OCI-LY3 (cell line): ENCODE measurements at regions not wholly inside any gene's neighbourhood (a gene's known extent, or its start where the extent isn't known, plus 50 kb on each side); places are given as distances from the start of the nearest gene placed in this dataset.

ENCODE experiments used
- H2AFZ ChIP-seq: fragments of 200-600, 300-600 bp; shearing (Covaris generic); 2 replicates; pipeline ENCODE4 v1.6.0; 2014; ENCODE audit warnings: antibody characterized with exemption, low read depth, low read length
- H3K27ac ChIP-seq: fragments of 200-600, 300-600 bp; sonication (generic); 2 replicates; pipeline ENCODE4 v1.5.1; 2014; ENCODE audit warnings: mild to moderate bottlenecking, low read length, moderate library complexity, mixed read lengths
- H3K27me3 ChIP-seq: fragments of 200-600, 300-600 bp; sonication (generic); 2 replicates; pipeline ENCODE4 v1.6.1; 2014; ENCODE audit warnings: low read depth, low read length, mixed read lengths
- H3K36me3 ChIP-seq: fragments of 200-600, 300-600 bp; sonication (generic); replicated peaks from 2 replicates; pipeline ENCODE3; 2014; ENCODE audit warnings: low read depth, low read length, mixed read lengths
- H3K4me1 ChIP-seq: fragments of 300-600, 200-600 bp; sonication (generic); 2 replicates; pipeline ENCODE4 v1.6.1; 2014; ENCODE audit warnings: low read length, mixed read lengths
- H3K4me2 ChIP-seq: fragments of 200-600, 300-600 bp; sonication (generic); 2 replicates; pipeline ENCODE4 v1.6.1; 2014; ENCODE audit warnings: low read length, mixed read lengths
- H3K4me3 ChIP-seq: fragments of 300-600, 200-600 bp; sonication (generic); 2 replicates; pipeline ENCODE4 v1.5.1; 2014; ENCODE audit warnings: antibody characterized with exemption, mild to moderate bottlenecking, low read length, moderate library complexity
- H3K79me2 ChIP-seq: fragments of 300-600, 200-600 bp; shearing (Covaris generic); 2 replicates; pipeline ENCODE4 v1.6.1; 2014; ENCODE audit warnings: mild to moderate bottlenecking, low read length, mixed read lengths
- H3K9ac ChIP-seq: fragments of 300-600, 200-600 bp; shearing (Covaris generic); 2 replicates; pipeline ENCODE4 v1.6.0; 2014; ENCODE audit warnings: mild to moderate bottlenecking, low read length, moderate library complexity
- H3K9me3 ChIP-seq: fragments of 200-600, 300-600 bp; shearing (Covaris generic); 2 replicates; pipeline ENCODE4 v1.6.1; 2014; ENCODE audit warnings: low read length, mixed read lengths; ENCODE audit not compliant: insufficient read depth
- H4K20me1 ChIP-seq: fragments of 200-600, 300-600 bp; sonication (generic); 2 replicates; pipeline ENCODE4 v1.6.1; 2016; ENCODE audit warnings: low read length, mixed read lengths; ENCODE audit not compliant: insufficient read depth
- CTCF ChIP-seq: fragments of 200-600, 300-600 bp; sonication (generic); IDR thresholded peaks from 2 replicates; pipeline ENCODE4 v1.5.1; 2014; ENCODE audit warnings: antibody characterized with exemption, low read length, low read depth
- EZH2phosphoT487 ChIP-seq: fragments of 200-600 bp; shearing (Covaris generic); IDR thresholded peaks from 2 replicates; pipeline ENCODE4 v1.6.1; 2018; ENCODE audit warnings: antibody characterized with exemption, mixed run types, low read depth

- Histone ChIP-seq H3K4me3 (no peak overlapping the region), H3K9ac (no peak overlapping the region), H2AFZ (no peak overlapping the region), H3K36me3 (no peaks in the 10 kb centered on the region), H3K9me3 (no peaks in the 10 kb centered on the region), H3K79me2 (no peaks in the 10 kb centered on the region), H4K20me1 (no peaks in the 10 kb centered on the region), H3K27me3 (no peaks in the 10 kb centered on the region), H3K4me1 (no peaks in the 10 kb centered on the region), H3K4me2 (no peak overlapping the region), H3K27ac (no peak overlapping the region)
- no peak for TF ChIP-seq CTCF
These were observed 377.4 kb downstream of the CD109 start for GRCh38 chr6:74073429-74073828.

- Histone ChIP-seq H2AFZ (no peak overlapping the region), H3K27ac (no peak overlapping the region), H3K9ac (no peak overlapping the region), H3K27me3 (no peaks in the 10 kb centered on the region), H3K79me2 (no peaks in the 10 kb centered on the region), H3K9me3 (no peaks in the 10 kb centered on the region), H3K4me1 (no peaks in the 10 kb centered on the region), H3K36me3 (no peaks in the 10 kb centered on the region), H3K4me3 (no peak overlapping the region), H3K4me2 (no peak overlapping the region), H4K20me1 (no peaks in the 10 kb centered on the region)
- TF ChIP-seq CTCF: no peak
- no peak for TF ChIP-seq EZH2phosphoT487
These were observed 375.2 kb downstream of the CD109 start for GRCh38 chr6:74071214-74071613.

- H3K4me1 ChIP-seq: no peaks in the 10 kb centered on the region
- no peaks in the 10 kb centered on the region for H3K9me3 ChIP-seq
- no peaks in the 10 kb centered on the region for H3K36me3 ChIP-seq
These were observed 374.7 kb downstream of the CD109 start for GRCh38 chr6:74070711-74071110.

GRCh38 chr6:74070091-74070490 is 374.1 kb downstream of the CD109 start:
- no peaks in the 10 kb centered on the region for H3K4me1 ChIP-seq
- H3K27ac ChIP-seq: no peak overlapping the region
- no peaks in the 10 kb centered on the region for H3K79me2 ChIP-seq
- H3K4me2 ChIP-seq: no peak overlapping the region
- H3K27me3 ChIP-seq: no peaks in the 10 kb centered on the region
- H3K9me3 ChIP-seq: no peaks in the 10 kb centered on the region
- H4K20me1 ChIP-seq: no peaks in the 10 kb centered on the region
- no peak overlapping the region for H3K9ac ChIP-seq
- H2AFZ ChIP-seq: no peak overlapping the region
- no peak for TF ChIP-seq EZH2phosphoT487
- no peak for TF ChIP-seq CTCF
- no peaks in the 10 kb centered on the region for H3K36me3 ChIP-seq
- no peak overlapping the region for H3K4me3 ChIP-seq

More at GRCh38 chr6:74070711-74071110, 374.7 kb downstream of the CD109 start:
- TF ChIP-seq EZH2phosphoT487 (no peak), CTCF (no peak)
- H3K27me3 ChIP-seq: no peaks in the 10 kb centered on the region
- no peak overlapping the region for H3K4me2 ChIP-seq
- no peaks in the 10 kb centered on the region for H3K79me2 ChIP-seq
- no peak overlapping the region for H3K9ac ChIP-seq
- no peak overlapping the region for H3K4me3 ChIP-seq
- H3K27ac ChIP-seq: no peak overlapping the region
- no peaks in the 10 kb centered on the region for H4K20me1 ChIP-seq
- no peak overlapping the region for H2AFZ ChIP-seq
